ENCODE measurements at regions not wholly inside any gene's neighbourhood (a gene's known extent, or its start where the extent isn't known, plus 50 kb on each side); places are given as distances from the start of the nearest gene placed in this dataset.

DNA sequence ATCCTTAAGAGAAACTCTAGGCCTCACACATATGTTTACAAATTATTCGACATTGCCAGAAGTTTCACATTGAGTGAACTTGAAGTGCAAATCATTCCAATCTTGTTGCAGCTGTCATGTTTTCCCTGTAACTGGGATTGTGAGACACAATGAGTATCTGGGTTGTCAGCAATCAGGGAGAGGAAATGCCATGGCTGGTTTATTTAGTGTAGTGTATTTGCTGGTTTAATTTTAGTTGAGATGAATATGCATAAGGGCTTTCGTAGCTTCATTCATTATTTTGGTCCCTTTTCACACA lies 54.2 kb upstream of the USP1 start:
- TF ChIP-seq, protein P1, sequence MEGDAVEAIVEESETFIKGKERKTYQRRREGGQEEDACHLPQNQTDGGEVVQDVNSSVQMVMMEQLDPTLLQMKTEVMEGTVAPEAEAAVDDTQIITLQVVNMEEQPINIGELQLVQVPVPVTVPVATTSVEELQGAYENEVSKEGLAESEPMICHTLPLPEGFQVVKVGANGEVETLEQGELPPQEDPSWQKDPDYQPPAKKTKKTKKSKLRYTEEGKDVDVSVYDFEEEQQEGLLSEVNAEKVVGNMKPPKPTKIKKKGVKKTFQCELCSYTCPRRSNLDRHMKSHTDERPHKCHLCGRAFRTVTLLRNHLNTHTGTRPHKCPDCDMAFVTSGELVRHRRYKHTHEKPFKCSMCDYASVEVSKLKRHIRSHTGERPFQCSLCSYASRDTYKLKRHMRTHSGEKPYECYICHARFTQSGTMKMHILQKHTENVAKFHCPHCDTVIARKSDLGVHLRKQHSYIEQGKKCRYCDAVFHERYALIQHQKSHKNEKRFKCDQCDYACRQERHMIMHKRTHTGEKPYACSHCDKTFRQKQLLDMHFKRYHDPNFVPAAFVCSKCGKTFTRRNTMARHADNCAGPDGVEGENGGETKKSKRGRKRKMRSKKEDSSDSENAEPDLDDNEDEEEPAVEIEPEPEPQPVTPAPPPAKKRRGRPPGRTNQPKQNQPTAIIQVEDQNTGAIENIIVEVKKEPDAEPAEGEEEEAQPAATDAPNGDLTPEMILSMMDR (tag by site-specific recombination; IDR thresholded peaks at IDR 0.05) = no peak
- no peak for TF ChIP-seq ZNF549 (tag by site-specific recombination; IDR thresholded peaks at IDR 0.05)
- TF ChIP-seq ZNF114 (tag by site-specific recombination; IDR thresholded peaks at IDR 0.05) = no peak
- no peak for TF ChIP-seq MEIS1 (CRISPR knock-in tag; IDR thresholded peaks at IDR 0.05; ENCODE audit: borderline replicate concordance)
- TF ChIP-seq ZNF558 (tag by site-specific recombination; IDR thresholded peaks at IDR 0.05) = no peak
- no peak for TF ChIP-seq TCF7L2 (IDR thresholded peaks at IDR 0.05; ENCODE audit: borderline replicate concordance, low read depth, low read length)
- TF ChIP-seq ZSCAN30 (tag by site-specific recombination; IDR thresholded peaks at IDR 0.05) = no peak
